ENCODE measurements at regions not wholly inside any gene's neighbourhood (a gene's known extent, or its start where the extent isn't known, plus 50 kb on each side); places are given as distances from the start of the nearest gene placed in this dataset.
A peak's percentile ranks its signal among the peaks of the same experiment; 100 is the strongest.

DNA sequence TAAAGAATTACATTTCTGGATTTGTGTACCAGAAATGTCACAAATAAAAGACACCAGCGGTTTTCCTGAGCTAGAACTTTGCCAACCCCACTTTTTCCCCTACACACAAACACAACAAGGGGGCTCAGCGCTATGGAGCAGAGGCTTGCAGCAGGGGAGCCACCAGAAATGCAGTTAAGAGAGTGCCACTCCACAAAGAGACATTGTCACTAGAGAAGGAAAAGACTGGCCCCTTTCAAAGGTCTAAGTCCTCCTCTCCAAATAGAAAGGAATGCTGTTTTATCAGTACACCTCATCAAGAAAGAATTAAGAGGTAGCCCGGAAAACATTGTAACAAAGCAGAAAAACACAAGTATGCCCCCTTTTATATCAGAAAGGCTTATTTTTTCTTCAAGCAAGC lies 419.5 kb downstream of the HNRNPD start:
- DNase-seq (ENCODE audit: low read depth, low spot score), result no peak

- DNase-seq (ENCODE audit: low read depth, low spot score), result no peak
These were observed 421.8 kb downstream of the HNRNPD start for GRCh38 chr4:81951891-81952455.

DNA sequence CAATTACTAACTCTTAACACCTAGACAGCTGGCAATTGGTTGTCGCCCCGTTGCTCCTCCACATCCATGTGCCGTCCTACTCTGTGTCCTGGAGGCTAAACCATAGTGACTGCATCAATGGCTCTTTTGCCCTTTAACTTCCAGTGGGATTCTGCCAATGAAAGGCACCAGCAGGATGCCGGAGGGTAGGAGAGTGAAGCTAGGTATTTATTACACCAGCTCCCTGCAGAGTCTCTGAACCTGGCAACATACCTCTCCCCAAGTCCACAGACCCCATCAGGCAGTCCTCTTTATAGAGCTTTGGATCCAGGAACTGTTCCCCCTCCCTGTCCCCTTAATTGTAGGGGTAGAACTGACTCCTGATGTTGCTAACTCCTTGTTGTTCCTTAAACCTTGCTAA lies 426.8 kb downstream of the HNRNPD start:
- no peak for DNase-seq (ENCODE audit: low read depth, low spot score)

- DNase-seq (ENCODE audit: low read depth, low spot score), result no peak
These were observed 443.1 kb downstream of the HNRNPD start for GRCh38 chr4:81930506-81931238.

DNA sequence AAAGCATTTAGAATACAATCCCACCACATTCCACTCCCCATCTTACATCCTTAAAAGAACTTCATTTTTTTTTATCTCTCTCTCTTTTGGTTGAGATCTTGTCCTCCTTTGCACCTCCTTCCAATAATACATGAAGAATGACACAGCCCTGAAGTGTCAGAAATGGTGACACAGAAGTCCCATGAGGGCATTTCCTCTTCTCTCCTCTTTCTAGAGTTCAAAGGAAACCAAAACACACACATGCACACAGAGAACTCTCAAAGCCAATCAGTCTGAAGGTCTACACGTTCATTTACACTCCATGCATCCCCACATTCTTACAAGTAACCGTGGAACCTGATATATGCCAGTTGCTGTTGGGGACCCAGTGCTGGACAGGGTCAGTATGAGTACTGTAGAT lies 450.7 kb downstream of the HNRNPD start:
- DNase-seq (ENCODE audit: low read depth, low spot score), result no peak

DNA sequence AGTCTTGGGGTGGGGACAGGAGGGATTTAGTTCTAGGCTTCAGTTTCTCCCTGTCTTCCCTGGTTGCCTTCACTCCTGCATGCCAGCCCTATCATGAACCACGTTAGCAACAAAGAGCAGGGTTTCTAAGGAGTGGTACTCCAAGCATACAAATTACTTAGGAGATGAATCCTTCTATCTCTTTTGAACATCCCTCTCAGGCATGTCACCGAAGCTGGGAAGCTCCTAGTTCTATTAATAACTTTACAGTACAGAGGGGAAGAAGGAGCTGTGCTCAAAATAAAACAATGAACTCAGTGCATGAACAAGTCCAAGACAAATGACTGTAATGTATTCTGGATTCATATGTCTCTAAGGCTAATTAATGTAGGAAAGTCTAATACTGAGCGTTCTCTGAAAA lies 450.6 kb upstream of the RASGEF1B start:
- no peak for DNase-seq (ENCODE audit: low read depth, low spot score)

DNA sequence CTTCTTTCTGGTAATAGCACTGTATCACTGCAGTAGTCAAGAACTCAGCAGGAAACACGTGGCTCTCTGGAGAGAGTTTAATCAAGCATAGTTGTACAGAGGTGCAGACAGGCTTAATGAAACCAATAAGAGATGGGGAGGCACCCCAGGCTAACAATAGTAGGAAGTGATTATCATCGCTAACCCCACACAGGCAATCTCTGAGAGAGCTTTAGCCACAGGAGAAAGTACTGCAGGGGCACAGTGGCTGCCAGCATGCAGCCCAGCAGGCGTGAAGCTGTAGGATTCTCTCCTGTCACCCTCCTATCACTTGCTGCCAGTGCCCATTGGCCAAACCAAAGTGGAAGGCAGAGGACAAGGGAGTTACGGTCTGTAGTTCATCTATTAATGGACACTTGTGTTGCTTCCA lies 450.0 kb upstream of the RASGEF1B start:
- DNase-seq (ENCODE audit: low read depth, low spot score), result no peak

GRCh38 chr4:81919810-81920209 lies 448.1 kb upstream of the RASGEF1B start:
- no peak for DNase-seq (ENCODE audit: low read depth, low spot score)

- DNase-seq (ENCODE audit: low read depth, low spot score), result no peak
These were observed 447.5 kb upstream of the RASGEF1B start for GRCh38 chr4:81919223-81919622.

GRCh38 chr4:81915430-81915829 lies 443.7 kb upstream of the RASGEF1B start:
- DNase-seq (ENCODE audit: low read depth, low spot score), result no peak

DNA sequence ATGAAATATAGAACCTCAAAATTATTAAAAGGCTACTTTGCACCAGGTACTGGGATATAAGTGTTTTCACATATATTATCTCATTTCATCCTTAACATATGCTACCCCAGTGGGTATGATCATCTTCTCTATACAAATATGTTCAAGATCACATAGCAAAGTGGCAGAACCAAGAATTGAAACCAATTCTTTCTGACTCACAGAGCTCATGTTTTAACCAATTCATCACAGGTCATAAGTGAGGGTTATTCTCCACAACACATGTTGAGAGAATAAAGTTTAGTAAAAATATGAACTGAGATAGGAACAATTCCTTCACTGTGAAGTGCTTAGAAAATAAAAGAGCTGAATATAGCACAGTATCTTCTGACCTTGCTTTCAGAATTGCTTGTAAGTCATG lies 442.9 kb upstream of the RASGEF1B start:
- DNase-seq (ENCODE audit: low read depth, low spot score), result no peak

- DNase-seq (ENCODE audit: low read depth, low spot score), result peak; percentile 50
These were observed 441.7 kb upstream of the RASGEF1B start for GRCh38 chr4:81913427-81913879.

GRCh38 chr4:81912376-81913030 lies 440.8 kb upstream of the RASGEF1B start:
- DNase-seq (ENCODE audit: low read depth, low spot score), result no peak

- DNase-seq (ENCODE audit: low read depth, low spot score), result no peak
These were observed 435.2 kb upstream of the RASGEF1B start for GRCh38 chr4:81906905-81907304.

DNA sequence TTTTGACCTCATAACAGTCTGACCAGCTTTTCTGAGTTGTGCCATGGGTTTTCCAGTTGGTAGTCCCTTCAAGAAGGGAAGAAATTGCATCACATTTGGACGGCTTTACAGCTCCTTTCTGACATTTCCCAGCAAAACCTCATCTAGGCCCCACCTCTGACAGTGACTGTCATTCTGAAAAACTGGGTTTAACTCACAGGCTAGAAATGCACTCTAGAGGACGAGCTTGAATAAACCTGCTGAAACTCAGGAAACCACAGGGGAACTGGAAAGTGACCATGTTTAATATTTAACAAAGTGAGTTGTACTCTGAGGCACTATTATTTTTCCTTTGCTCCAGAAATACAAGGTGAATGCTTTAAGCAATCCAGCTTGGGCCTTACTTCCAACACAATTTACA lies 434.3 kb upstream of the RASGEF1B start:
- DNase-seq (ENCODE audit: low read depth, low spot score), result no peak

- no peak for DNase-seq (ENCODE audit: low read depth, low spot score)
These were observed 432.4 kb upstream of the RASGEF1B start for GRCh38 chr4:81904121-81904520.

DNA sequence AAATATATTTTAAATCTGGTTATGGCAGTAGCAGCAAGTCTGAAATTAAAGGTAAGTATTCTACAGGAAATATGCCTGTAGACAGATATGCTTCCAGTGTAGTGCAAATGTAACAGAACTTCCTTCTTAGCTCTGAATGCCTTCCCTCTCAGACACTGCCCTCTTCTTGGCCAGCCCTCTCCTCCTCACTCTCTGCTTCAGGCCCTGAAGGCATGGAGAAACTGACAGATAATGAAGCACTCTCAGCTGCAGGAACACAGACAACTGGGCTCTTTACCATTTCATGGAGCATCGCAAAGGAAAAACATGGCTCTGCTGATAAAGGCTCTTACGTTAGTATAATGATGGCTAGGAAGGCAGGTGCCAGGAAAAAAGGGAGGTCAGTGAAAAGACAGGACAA lies 431.5 kb upstream of the RASGEF1B start:
- no peak for DNase-seq (ENCODE audit: low read depth, low spot score)

- no peak for DNase-seq (ENCODE audit: low read depth, low spot score)
These were observed 427.3 kb upstream of the RASGEF1B start for GRCh38 chr4:81898862-81899504.

DNA sequence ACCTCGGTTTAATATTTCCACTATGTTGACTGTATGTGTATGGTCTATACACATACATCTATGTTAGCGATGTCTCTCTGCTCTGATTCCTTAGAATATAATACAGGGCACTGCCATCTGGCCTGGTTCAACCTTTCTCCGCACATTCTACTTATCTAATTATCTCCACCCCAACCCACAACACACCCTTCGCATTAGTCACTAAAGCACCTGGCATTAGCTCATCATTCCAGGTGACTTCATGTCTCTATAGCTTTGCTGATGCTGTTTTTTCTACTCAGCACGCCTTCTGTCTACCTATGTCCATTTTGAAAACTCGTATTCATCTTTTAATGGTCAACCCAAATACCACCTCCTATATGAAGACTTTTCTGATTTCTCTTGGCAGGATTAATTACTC lies 425.2 kb upstream of the RASGEF1B start:
- no peak for DNase-seq (ENCODE audit: low read depth, low spot score)

DNA sequence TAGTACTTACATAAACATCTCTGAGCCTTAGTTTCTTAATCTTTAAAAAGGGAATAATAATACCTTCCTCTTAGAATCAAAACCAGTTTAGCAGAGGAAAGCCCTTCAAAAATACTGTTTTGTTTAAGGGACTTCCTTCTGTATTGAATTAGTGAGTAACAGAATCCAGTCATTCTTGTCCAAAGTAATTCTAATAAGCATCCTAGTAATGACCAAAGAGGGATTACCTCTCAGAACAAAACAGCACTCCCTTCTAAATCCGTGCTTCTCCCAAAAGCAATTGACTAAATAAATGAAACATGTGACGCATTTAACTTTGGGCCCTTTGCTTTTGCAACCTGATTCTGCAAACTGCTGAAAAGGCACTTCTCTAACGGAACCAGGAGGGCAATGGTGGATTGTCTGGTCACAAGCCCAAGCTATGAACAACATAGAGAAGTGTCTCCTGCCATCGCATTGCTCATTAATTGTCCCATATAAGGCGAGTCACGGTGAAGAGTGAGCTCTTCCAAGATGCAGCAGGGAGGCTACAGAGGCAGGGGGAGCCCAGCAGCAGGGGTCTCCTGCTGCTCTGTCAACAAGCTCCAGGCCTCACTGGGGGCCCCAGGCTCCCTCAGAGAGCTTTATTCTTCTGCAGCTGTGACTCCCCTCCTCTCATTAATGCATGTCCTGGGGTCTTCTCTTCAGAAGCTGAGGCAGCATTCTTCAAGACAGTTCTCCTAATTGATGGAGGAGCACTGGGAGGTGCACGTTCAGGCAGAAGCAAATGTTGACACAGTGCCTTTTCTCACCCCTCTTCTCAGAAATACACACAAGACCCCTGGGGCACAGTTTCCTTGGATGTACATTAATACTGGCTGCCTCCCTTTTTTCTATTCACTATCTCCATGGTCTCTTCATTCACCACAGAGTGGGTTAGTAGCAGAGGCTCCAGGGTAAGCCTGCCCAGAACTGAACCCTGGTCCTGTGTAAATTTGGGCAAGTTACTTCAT lies 419.6 kb upstream of the RASGEF1B start:
- DNase-seq (ENCODE audit: low read depth, low spot score), result no peak

DNA sequence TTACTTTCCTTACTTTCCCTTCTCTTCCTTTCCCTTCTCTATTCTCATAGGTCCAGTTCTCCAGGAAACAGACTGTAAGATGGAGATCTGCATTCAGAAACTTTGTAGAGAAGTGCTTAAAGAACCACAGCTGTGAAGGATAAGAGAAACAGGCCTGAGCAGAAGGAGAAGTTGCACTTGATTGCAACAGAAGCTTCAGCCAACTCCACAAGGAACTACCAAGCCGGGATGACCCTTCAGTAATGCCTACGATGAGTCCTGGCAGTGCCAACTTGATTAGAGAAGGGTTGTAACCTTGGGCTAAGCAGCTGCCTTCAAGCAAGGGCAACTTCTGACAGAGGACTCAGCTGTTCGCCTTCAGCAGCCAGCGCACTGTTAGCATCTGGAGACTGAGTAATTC lies 413.3 kb upstream of the RASGEF1B start:
- DNase-seq (ENCODE audit: low read depth, low spot score), result no peak

All from astrocyte of the hippocampus (primary cell).